Pancreas (tissue), 10 donors: ENCODE measurements at regions not wholly inside any gene's neighbourhood (a gene's known extent, or its start where the extent isn't known, plus 50 kb on each side); places are given as distances from the start of the nearest gene placed in this dataset.
"Not testable (repeated sequence)": the region's sequence is repeated elsewhere in the genome, so short reads cannot be mapped to it uniquely, and the experiment has no call there.

Source experiments
- ATAC-seq, 4 donors: fragments of 200-7000 bp; cut with Tn5 transposase; one replicate each; pipeline versions ENCODE4 v1.8.0 to v1.9.1; 2020; ENCODE audit warnings: mild to moderate bottlenecking in 4 of 4, moderate library complexity in 4 of 4
- DNase-seq, 6 donors: peaks; one replicate each; pipeline ENCODE4 v3.0.0-alpha.2; 2020
- FAIRE-seq: peaks from 2 replicates; lab custom pipeline; 2012; peaks lifted over from hg19 to GRCh38; lab: Jason Lieb, UNC
- H3K27ac ChIP-seq, 4 donors: fragments of 200-600 bp; sonication (generic); 1 replicate in 3 of 4; 2 replicates in 1 of 4; pipeline versions ENCODE4 v1.5.0 to v1.8.0; 2020
- H3K27me3 ChIP-seq, 4 donors: fragments of 200-600 bp; one replicate each; pipeline ENCODE4 v1.8.0; 2021
- H3K36me3 ChIP-seq, 3 donors: fragments of 200-600 bp; sonication (generic) in 1 of 3; one replicate each; pipeline versions ENCODE4 v1.5.0 to v1.8.0; 2020 to 2021
- H3K4me1 ChIP-seq, 3 donors: fragments of 200-600 bp; one replicate each; pipeline ENCODE4 v1.8.0; 2021
- H3K4me3 ChIP-seq, 4 donors: fragments of 200-600 bp; sonication (generic) in 2 of 4; one replicate each; pipeline versions ENCODE4 v1.5.0 to v1.8.0; 2020 to 2021
- H3K9me3 ChIP-seq, 4 donors: fragments of 200-600 bp; one replicate each; pipeline ENCODE4 v1.8.0; 2021
- WGBS, 2 donors: extraction: QIAGEN DNeasy Blood & Tissue Kit; methylation state at CpG; one replicate each; pipeline ENCODE4 v1.1.7; 2013; 5-methylcytosine and 5-hydroxymethylcytosine counted together
- intact Hi-C, 3 donors: fragments of 100-400 bp; cut with DNase I; formaldehyde crosslinking; loops; one replicate each; pipeline versions ENCODE4 v1.11.1 to v1.14.2; 2022
- TF ChIP-seq, protein P1 (sequence below), 4 donors: fragments of 200-600 bp; sonication (generic) in 3 of 4; IDR thresholded peaks; one replicate each; pipeline versions ENCODE4 v1.5.0 to v1.8.0; 2021; ENCODE audit warnings: antibody characterized with exemption in 4 of 4
- donor health status: healthy with polysubstance abuse.
- donor health status: DM: no; HTN: no; CAD: no; lungs with moderate emphysema.
- donor health status: DM: no; HTN: no; CAD: no.
- donor health status: control.
- donor health status: control.
- donor health status: Bipolar disorder and iron deficiency.
- donor health status: DM: yes; HTN: yes; CAD: no.
- donor health status: DM: no; HTN: no; CAD: no.
- donor health status: DM: no; HTN: no; CAD: no.
- donor health status: DM: yes; HTN: yes; CAD: no.

DNA sequence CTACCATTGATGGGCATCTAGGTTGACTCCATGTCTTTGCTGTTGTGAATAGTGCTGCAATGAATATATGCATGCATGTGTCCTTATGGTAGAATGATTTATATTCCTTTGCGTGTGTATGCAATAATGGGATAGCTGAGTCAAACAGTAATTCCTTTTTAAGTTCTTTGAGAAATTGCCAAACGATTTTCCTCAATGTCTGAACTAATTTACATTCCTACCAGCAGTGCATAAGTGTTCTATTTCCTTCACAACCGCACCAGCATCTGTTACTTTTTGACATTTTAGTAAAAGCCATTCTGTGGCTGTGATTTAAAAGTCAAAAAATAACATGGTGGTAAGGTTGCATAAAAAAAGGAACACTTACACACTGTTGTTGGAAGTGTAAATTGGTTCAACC, 103.1 kb upstream of the FAM47B start:
- no peak overlapping the region for H3K27ac ChIP-seq
- intact Hi-C loops, result no loop called here
- TF ChIP-seq, protein P1, sequence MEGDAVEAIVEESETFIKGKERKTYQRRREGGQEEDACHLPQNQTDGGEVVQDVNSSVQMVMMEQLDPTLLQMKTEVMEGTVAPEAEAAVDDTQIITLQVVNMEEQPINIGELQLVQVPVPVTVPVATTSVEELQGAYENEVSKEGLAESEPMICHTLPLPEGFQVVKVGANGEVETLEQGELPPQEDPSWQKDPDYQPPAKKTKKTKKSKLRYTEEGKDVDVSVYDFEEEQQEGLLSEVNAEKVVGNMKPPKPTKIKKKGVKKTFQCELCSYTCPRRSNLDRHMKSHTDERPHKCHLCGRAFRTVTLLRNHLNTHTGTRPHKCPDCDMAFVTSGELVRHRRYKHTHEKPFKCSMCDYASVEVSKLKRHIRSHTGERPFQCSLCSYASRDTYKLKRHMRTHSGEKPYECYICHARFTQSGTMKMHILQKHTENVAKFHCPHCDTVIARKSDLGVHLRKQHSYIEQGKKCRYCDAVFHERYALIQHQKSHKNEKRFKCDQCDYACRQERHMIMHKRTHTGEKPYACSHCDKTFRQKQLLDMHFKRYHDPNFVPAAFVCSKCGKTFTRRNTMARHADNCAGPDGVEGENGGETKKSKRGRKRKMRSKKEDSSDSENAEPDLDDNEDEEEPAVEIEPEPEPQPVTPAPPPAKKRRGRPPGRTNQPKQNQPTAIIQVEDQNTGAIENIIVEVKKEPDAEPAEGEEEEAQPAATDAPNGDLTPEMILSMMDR (IDR thresholded peaks at IDR 0.05), result no peak
- DNase-seq (no peak), FAIRE-seq (no peak), ATAC-seq (no peak)
- WGBS, 2 donors, result 60 to 63% methylated on average over 3 of the region's 3 CpGs
- H3K4me1 ChIP-seq, result no peaks in the 10 kb centered on the region
- H3K36me3 ChIP-seq, result no peaks in the 10 kb centered on the region
- no peaks in the 10 kb centered on the region for H3K27me3 ChIP-seq
- no peaks in the 10 kb centered on the region for H3K9me3 ChIP-seq
- no peak overlapping the region for H3K4me3 ChIP-seq

DNA sequence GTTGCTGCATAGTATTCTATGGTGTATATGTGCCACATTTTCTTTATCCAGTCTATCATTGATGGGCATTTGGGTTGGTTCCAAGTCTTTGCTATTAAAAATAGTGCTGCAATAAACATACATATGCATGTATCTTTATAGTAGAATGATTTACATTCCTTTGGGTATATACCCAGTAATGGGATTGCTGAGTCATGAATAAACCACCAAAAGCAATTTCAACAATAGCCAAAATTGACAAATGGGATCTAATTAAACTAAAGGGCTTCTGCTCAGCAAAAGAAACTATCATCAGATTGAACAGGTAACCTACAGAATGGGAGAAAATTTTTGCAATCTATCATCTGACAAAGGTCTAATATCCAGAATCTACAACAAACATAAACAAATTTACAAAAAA, 101.4 kb upstream of the FAM47B start:
- FAIRE-seq, H3K27ac ChIP-seq, intact Hi-C loops, ATAC-seq, H3K27me3 ChIP-seq, H3K4me1 ChIP-seq, H3K36me3 ChIP-seq, H3K9me3 ChIP-seq, DNase-seq, H3K4me3 ChIP-seq: not testable (repeated sequence)

DNA sequence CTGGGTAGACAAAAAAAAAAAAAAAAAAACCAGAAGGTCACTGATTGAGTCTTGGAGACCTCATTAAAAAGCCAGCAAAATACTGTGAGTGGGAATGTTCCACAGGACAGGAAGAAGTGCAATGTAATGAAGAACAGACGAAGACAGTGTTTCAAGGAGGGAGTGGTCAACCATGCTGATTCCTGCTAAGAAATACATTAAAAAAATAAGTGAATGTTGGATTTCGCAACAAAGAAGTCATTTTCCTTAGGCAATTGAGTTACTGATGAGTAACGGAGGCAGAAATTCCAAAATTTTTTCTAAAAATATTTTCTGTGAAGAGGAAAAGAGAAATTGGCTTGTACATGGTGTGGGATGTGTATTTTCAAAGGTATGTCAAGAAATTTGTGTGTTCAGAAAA, 94.3 kb upstream of the FAM47B start:
- TF ChIP-seq, protein P1 (IDR thresholded peaks at IDR 0.05), result no peak
- H3K27ac ChIP-seq, result no peak overlapping the region
- H3K36me3 ChIP-seq, result no peaks in the 10 kb centered on the region
- H3K27me3 ChIP-seq, result no peaks in the 10 kb centered on the region
- no peaks in the 10 kb centered on the region for H3K4me1 ChIP-seq
- WGBS, 2 donors, result 54 to 58% methylated on average over 3 of the region's 3 CpGs
- ATAC-seq, result no peak
- no peak for FAIRE-seq
- H3K4me3 ChIP-seq, result no peak overlapping the region
- no peaks in the 10 kb centered on the region for H3K9me3 ChIP-seq
- no peak for DNase-seq
- intact Hi-C loops, result no loop called here

DNA sequence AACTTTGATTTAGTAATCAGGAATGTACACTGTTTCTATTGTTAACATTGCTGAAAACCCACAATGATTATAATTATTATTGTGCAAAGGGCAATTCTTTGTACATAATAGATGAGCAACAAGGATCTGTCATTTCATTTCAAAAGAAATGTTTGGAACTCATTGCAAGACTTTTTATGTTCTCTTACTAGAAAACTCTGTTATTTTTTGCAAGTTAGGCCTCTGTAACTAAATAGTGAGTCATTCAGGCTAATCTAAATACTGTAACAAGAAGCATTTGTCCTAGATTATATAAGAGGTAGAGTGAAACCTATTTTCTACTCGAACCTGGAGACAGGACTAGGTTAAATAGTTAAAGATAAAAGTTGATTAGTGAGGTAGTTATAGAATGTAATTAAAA, 93.2 kb upstream of the FAM47B start:
- 7 to 16% methylated on average over 1 of the region's 1 CpG for WGBS, 2 donors
- TF ChIP-seq, protein P1 (IDR thresholded peaks at IDR 0.05), result no peak
- DNase-seq (no peak), ATAC-seq (no peak), FAIRE-seq (no peak)
- no peaks in the 10 kb centered on the region for H3K4me1 ChIP-seq
- no peaks in the 10 kb centered on the region for H3K36me3 ChIP-seq
- H3K9me3 ChIP-seq, result no peaks in the 10 kb centered on the region
- no peak overlapping the region for H3K4me3 ChIP-seq
- intact Hi-C loops, result no loop called here
- H3K27ac ChIP-seq, result no peak overlapping the region
- no peaks in the 10 kb centered on the region for H3K27me3 ChIP-seq

DNA sequence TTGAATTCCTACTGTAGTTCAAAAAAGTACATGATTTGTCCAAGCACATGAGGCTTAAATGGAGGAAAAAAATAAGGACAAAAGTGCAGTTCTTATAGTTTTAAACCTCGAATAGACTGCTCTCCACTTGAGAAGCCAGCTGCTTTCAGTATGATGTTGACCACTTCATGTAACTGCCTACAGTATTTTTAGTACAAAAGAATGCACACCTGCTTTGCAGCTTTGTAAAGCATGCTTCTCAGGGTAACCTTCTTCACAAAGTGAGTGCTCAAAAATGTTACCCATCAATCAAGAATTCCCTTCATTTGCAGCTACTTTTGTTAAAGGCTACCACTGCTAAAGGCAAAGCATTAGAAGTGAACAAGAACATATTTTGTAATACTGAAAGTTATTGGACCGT, 83.4 kb upstream of the FAM47B start:
- Histone ChIP-seq H3K27me3 (peaks cover 0 to 4% (median 0%) of the 10 kb centered on the region in 4 donors), H3K9me3 (no peaks in the 10 kb centered on the region), H3K4me3 (no peak overlapping the region), H3K36me3 (no peaks in the 10 kb centered on the region), H3K4me1 (no peaks in the 10 kb centered on the region), H3K27ac (no peak overlapping the region)
- DNase-seq (no peak), ATAC-seq (no peak), FAIRE-seq (no peak)
- intact Hi-C loops, result no loop called here
- 30 to 40% methylated on average over 2 of the region's 2 CpGs for WGBS, 2 donors
- TF ChIP-seq, protein P1 (IDR thresholded peaks at IDR 0.05), result no peak

DNA sequence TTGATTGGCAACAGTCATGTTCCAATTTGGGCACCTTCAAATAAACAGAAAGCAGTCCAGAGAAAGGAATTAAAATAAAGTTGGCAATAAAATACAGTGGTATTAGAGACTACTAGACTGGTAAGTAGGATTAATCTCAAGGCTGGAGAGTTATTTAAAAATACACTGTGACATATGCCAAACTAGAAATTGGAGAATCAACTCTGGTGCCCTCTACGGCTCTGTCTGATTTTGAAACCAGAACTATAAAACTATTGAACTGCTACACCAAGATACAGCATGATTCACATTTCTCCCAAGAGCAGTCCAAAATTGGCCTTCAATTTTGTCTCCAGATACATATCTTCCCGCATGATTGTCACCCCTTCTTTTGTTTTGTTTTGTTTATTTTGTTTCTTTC, 78.7 kb upstream of the FAM47B start:
- intact Hi-C loops, result no loop called here
- TF ChIP-seq, protein P1 (IDR thresholded peaks at IDR 0.05), result no peak
- 55 to 72% methylated on average over 2 of the region's 2 CpGs for WGBS, 2 donors

More for the DNA sequence above, 78.7 kb upstream of the FAM47B start:
- ATAC-seq, result no peak
- FAIRE-seq, result no peak
- no peak for DNase-seq
- Histone ChIP-seq H3K4me3 (no peak overlapping the region), H3K4me1 (no peaks in the 10 kb centered on the region), H3K27ac (no peak overlapping the region), H3K36me3 (no peaks in the 10 kb centered on the region), H3K27me3 (peaks cover 0 to 5% (median 0%) of the 10 kb centered on the region in 4 donors), H3K9me3 (no peaks in the 10 kb centered on the region)
